MCF 10A (cell line): ENCODE measurements at regions not wholly inside any gene's neighbourhood (a gene's known extent, or its start where the extent isn't known, plus 50 kb on each side); places are given as distances from the start of the nearest gene placed in this dataset.

ENCODE experiments used
- BruUV-seq: library from RNA; stranded (reverse); fragments of 400-500 nt; replicated peaks from 2 replicates; lab custom pipeline; 2021; lab: Mats Ljungman, UMichigan
- CTCF ChIA-PET: fragments of 300-600 bp; sonication (Branson Sonifier 250); formaldehyde crosslinking; extraction: SDS; loops from one replicate; lab custom pipeline; 2021; ENCODE audit warnings: antibody characterized with exemption, inconsistent platforms; lab: Yijun Ruan, JAX
- POLR2A ChIA-PET: fragments of 300-600, 350-650 bp; sonication (Branson Sonifier 250); formaldehyde crosslinking; extraction: SDS; loops from one replicate; lab custom pipeline; 2020; ENCODE audit warnings: antibody characterized with exemption, inconsistent platforms; lab: Yijun Ruan, JAX
- DNase-seq: peaks from one replicate; pipeline ENCODE4 v3.0.0-alpha.2; 2018; ENCODE audit not compliant: unreplicated experiment
- H3K27ac Mint-ChIP-seq: one replicate; pipeline ENCODE4 v1.8.0; 2022; ENCODE audit warnings: mild to moderate bottlenecking, low read depth, mixed read lengths; ENCODE audit not compliant: unreplicated experiment
- H3K27me3 Mint-ChIP-seq: one replicate; pipeline ENCODE4 v1.8.0; 2022; ENCODE audit warnings: mixed read lengths; ENCODE audit not compliant: insufficient read depth, unreplicated experiment
- H3K36me3 Mint-ChIP-seq: one replicate; pipeline ENCODE4 v1.8.0; 2022; ENCODE audit warnings: mild to moderate bottlenecking, moderate library complexity, mixed read lengths; ENCODE audit not compliant: insufficient read depth, unreplicated experiment
- H3K4me1 Mint-ChIP-seq: one replicate; pipeline ENCODE4 v1.8.0; 2022; ENCODE audit warnings: mixed read lengths; ENCODE audit not compliant: insufficient read depth, unreplicated experiment
- H3K4me3 Mint-ChIP-seq: one replicate; pipeline ENCODE4 v1.8.0; 2022; ENCODE audit warnings: mild to moderate bottlenecking, moderate library complexity, mixed read lengths; ENCODE audit not compliant: unreplicated experiment
- H3K9me3 Mint-ChIP-seq: one replicate; pipeline ENCODE4 v1.8.0; 2022; ENCODE audit warnings: mixed read lengths; ENCODE audit not compliant: unreplicated experiment
- CTCF ChIP-seq: fragments of 200-600 bp; IDR thresholded peaks from one replicate; pipeline ENCODE4 v1.8.0; 2022; ENCODE audit warnings: antibody characterized with exemption, mild to moderate bottlenecking; ENCODE audit not compliant: unreplicated experiment
- intact Hi-C: fragments of 100-400 bp; cut with micrococcal nuclease; formaldehyde crosslinking; loops from 2 replicates; pipeline ENCODE4 v1.14.1; 2022

GRCh38 chr5:44637916-44638869 lies 170.6 kb upstream of the MRPS30 start:
- no peaks in the 10 kb centered on the region for H3K4me1 Mint-ChIP-seq
- ChIA-PET POLR2A (no interaction called here), CTCF (interaction anchor here (0.5 to 0.9 kb wide), 2 partner anchors 69 to 910 kb away, joined by 3 to 4 read pairs; no protein-coding TSS in a partner anchor)
- BruUV-seq = no TSS peak
- DNase-seq = no peak
- H3K27ac Mint-ChIP-seq = no peak overlapping the region
- no peaks in the 10 kb centered on the region for H3K9me3 Mint-ChIP-seq
- H3K36me3 Mint-ChIP-seq = no peaks in the 10 kb centered on the region
- TF ChIP-seq CTCF = no peak
- no peak overlapping the region for H3K4me3 Mint-ChIP-seq
- H3K27me3 Mint-ChIP-seq = no peaks in the 10 kb centered on the region
- intact Hi-C loops = no loop called here

GRCh38 chr5:44632344-44632743 lies 176.4 kb upstream of the MRPS30 start:
- POLR2A ChIA-PET = no interaction called here
- Mint-ChIP-seq H3K9me3 (no peaks in the 10 kb centered on the region), H3K4me3 (no peak overlapping the region), H3K27ac (no peak overlapping the region), H3K27me3 (no peaks in the 10 kb centered on the region), H3K4me1 (no peaks in the 10 kb centered on the region), H3K36me3 (no peaks in the 10 kb centered on the region)
- CTCF ChIA-PET = no interaction called here
- DNase-seq = peak; percentile 6
- intact Hi-C loops = no loop called here
- BruUV-seq = no TSS peak
- TF ChIP-seq CTCF = no peak

GRCh38 chr5:44626846-44627245 lies 181.9 kb upstream of the MRPS30 start:
- DNase-seq = no peak
- ChIA-PET POLR2A (no interaction called here), CTCF (no interaction called here)
- H3K4me3 Mint-ChIP-seq = no peak overlapping the region
- no peaks in the 10 kb centered on the region for H3K9me3 Mint-ChIP-seq
- no peaks in the 10 kb centered on the region for H3K36me3 Mint-ChIP-seq
- H3K4me1 Mint-ChIP-seq = no peaks in the 10 kb centered on the region
- no peak for TF ChIP-seq CTCF
- no peaks in the 10 kb centered on the region for H3K27me3 Mint-ChIP-seq
- H3K27ac Mint-ChIP-seq = no peak overlapping the region
- no TSS peak for BruUV-seq
- intact Hi-C loops = no loop called here

- intact Hi-C loops = no loop called here
- ChIA-PET POLR2A (no interaction called here), CTCF (no interaction called here)
- DNase-seq = no peak
- Mint-ChIP-seq H3K4me3 (no peak overlapping the region), H3K36me3 (no peaks in the 10 kb centered on the region), H3K27me3 (no peaks in the 10 kb centered on the region), H3K27ac (no peak overlapping the region), H3K4me1 (peaks cover 7% of the 10 kb centered on the region), H3K9me3 (no peaks in the 10 kb centered on the region)
- TF ChIP-seq CTCF = no peak
- BruUV-seq = no TSS peak
These were observed 186.4 kb upstream of the MRPS30 start for GRCh38 chr5:44622331-44622730.
